GM23338 (cell line): ENCODE measurements at regions not wholly inside any gene's neighbourhood (a gene's known extent, or its start where the extent isn't known, plus 50 kb on each side); places are given as distances from the start of the nearest gene placed in this dataset.

Experiments used
- ATAC-seq: fragments of 200-7000 bp; cut with Tn5 transposase; 3 replicates; pipeline ENCODE4 v1.9.1; 2020
- DNase-seq: peaks from one replicate; pipeline ENCODE4 v3.0.0-alpha.2; 2015; ENCODE audit warnings: low spot score
- H2AFZ ChIP-seq: fragments of 200-600 bp; sonication (generic); 2 replicates; pipeline ENCODE4 v1.8.0; 2016; ENCODE audit warnings: antibody characterized with exemption, mild to moderate bottlenecking, moderate library complexity
- H3F3A ChIP-seq: fragments of 200-600 bp; sonication (generic); replicated peaks from 2 replicates; pipeline ENCODE4 v1.8.0; 2017; ENCODE audit warnings: antibody characterized with exemption, mixed run types, low read depth
- H3K27ac ChIP-seq: fragments of 200-600 bp; sonication (generic); 2 replicates; pipeline ENCODE4 v1.6.1; 2016; ENCODE audit warnings: low read depth
- H3K27me3 ChIP-seq: fragments of 200-600 bp; sonication (generic); 2 replicates; pipeline ENCODE4 v1.8.0; 2016; ENCODE audit warnings: mild to moderate bottlenecking, mixed run types, moderate library complexity; ENCODE audit not compliant: insufficient read depth
- H3K36me3 ChIP-seq: fragments of 200-600 bp; sonication (generic); 2 replicates; pipeline ENCODE4 v1.8.0; 2016; ENCODE audit warnings: mild to moderate bottlenecking; ENCODE audit not compliant: insufficient read depth
- H3K4me1 ChIP-seq: fragments of 200-600 bp; sonication (generic); 2 replicates; pipeline ENCODE4 v1.8.0; 2016; ENCODE audit warnings: mild to moderate bottlenecking, moderate library complexity; ENCODE audit not compliant: insufficient read depth
- H3K4me2 ChIP-seq: fragments of 200-600 bp; sonication (generic); 2 replicates; pipeline ENCODE4 v1.7.1; 2017; ENCODE audit warnings: mixed run types
- H3K4me3 ChIP-seq: fragments of 200-600 bp; sonication (generic); 2 replicates; pipeline ENCODE4 v1.6.1; 2016; ENCODE audit warnings: mixed run types
- H3K79me2 ChIP-seq: fragments of 200-600 bp; sonication (generic); replicated peaks from 2 replicates; pipeline ENCODE4 v1.8.0; 2017; ENCODE audit warnings: mild to moderate bottlenecking; ENCODE audit not compliant: insufficient read depth
- H3K9me2 ChIP-seq: fragments of 200-600 bp; sonication (generic); 2 replicates; pipeline ENCODE4 v1.8.0; 2017; ENCODE audit not compliant: insufficient read depth
- H4K20me1 ChIP-seq: fragments of 200-600 bp; sonication (generic); replicated peaks from 2 replicates; pipeline ENCODE4 v1.8.0; 2017; ENCODE audit warnings: mild to moderate bottlenecking; ENCODE audit not compliant: insufficient read depth
- H3K27ac Mint-ChIP-seq: 2 replicates; pipeline ENCODE4 v1.8.0; 2020; ENCODE audit warnings: inconsistent platforms, mild to moderate bottlenecking, moderate library complexity, mixed read lengths
- H3K27me3 Mint-ChIP-seq: 3 replicates; pipeline ENCODE4 v1.8.0; 2022; ENCODE audit warnings: low read depth, mild to moderate bottlenecking, moderate library complexity, mixed read lengths, inconsistent platforms; ENCODE audit not compliant: insufficient read depth, poor library complexity
- H3K36me3 Mint-ChIP-seq: 3 replicates; pipeline ENCODE4 v1.8.0; 2021; ENCODE audit warnings: low read depth, mild to moderate bottlenecking, inconsistent platforms, moderate library complexity, mixed read lengths
- H3K4me1 Mint-ChIP-seq: 3 replicates; pipeline ENCODE4 v1.8.0; 2020; ENCODE audit warnings: mild to moderate bottlenecking, inconsistent platforms, mixed read lengths
- H3K4me3 Mint-ChIP-seq: 3 replicates; pipeline ENCODE4 v1.8.0; 2021; ENCODE audit warnings: moderate library complexity, mild to moderate bottlenecking, inconsistent platforms, mixed read lengths
- H3K9me3 Mint-ChIP-seq: 3 replicates; pipeline ENCODE4 v1.8.0; 2020; ENCODE audit warnings: moderate library complexity, mild to moderate bottlenecking, inconsistent platforms, mixed read lengths
- STAT1 ChIP-seq: IDR thresholded peaks from one replicate; pipeline ENCODE4 v1.6.1; 2016; ENCODE audit warnings: antibody characterized with exemption; ENCODE audit not compliant: unreplicated experiment
- ZNF462 ChIP-seq: fragments of 250-450 bp; sonication (Bioruptor Pico); IDR thresholded peaks from 2 replicates; pipeline ENCODE4 v1.5.0; 2020; ENCODE audit warnings: mild to moderate bottlenecking, moderate library complexity
- TF ChIP-seq, protein P1 (sequence below): IDR thresholded peaks from 2 replicates; pipeline ENCODE4 v1.6.1; 2016; ENCODE audit warnings: antibody characterized with exemption
- TF ChIP-seq, protein P2 (sequence below): IDR thresholded peaks from one replicate; pipeline ENCODE4 v1.6.1; 2018; ENCODE audit warnings: antibody characterized with exemption; ENCODE audit not compliant: unreplicated experiment
- TF ChIP-seq, protein P3 (sequence below), 2 experiments: fragments of 200-600 bp in 1 of 2; sonication (generic) in 1 of 2; conservative IDR thresholded peaks; 2 replicates each; pipeline versions ENCODE4 v1.5.1 to v1.6.1; 2016 to 2017; ENCODE audit warnings: antibody characterized with exemption in 2 of 2, low read depth in 2 of 2, mild to moderate bottlenecking in 2 of 2, moderate library complexity in 1 of 2

DNA sequence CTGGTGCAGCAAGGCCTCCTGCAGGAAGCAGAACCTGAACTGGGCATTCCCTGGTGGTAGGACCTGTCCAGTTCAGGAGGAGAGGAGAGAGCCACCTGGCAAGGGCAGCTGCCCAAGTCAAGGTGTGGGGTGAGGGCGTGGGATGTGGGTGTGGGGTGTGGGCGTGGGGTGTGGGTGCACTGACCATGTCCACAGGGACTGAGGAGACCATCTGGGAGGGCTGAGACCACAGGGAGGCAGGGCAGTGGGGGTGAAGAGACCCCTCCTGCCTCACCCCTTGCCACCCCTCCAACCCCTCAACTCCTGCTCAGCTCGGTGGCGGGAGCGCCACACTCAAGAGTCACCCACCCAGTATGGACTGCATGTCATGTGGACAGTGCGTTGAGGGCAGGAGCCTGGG, 117.9 kb downstream of the CPZ start:
- H3K9me2 ChIP-seq: no peaks in the 10 kb centered on the region
- no peak overlapping the region for H2AFZ ChIP-seq
- TF ChIP-seq ZNF462 (CRISPR knock-in tag) (no peak), STAT1 (no peak)
- TF ChIP-seq, protein P1, sequence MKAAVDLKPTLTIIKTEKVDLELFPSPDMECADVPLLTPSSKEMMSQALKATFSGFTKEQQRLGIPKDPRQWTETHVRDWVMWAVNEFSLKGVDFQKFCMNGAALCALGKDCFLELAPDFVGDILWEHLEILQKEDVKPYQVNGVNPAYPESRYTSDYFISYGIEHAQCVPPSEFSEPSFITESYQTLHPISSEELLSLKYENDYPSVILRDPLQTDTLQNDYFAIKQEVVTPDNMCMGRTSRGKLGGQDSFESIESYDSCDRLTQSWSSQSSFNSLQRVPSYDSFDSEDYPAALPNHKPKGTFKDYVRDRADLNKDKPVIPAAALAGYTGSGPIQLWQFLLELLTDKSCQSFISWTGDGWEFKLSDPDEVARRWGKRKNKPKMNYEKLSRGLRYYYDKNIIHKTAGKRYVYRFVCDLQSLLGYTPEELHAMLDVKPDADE: no peak
- TF ChIP-seq, protein P2, sequence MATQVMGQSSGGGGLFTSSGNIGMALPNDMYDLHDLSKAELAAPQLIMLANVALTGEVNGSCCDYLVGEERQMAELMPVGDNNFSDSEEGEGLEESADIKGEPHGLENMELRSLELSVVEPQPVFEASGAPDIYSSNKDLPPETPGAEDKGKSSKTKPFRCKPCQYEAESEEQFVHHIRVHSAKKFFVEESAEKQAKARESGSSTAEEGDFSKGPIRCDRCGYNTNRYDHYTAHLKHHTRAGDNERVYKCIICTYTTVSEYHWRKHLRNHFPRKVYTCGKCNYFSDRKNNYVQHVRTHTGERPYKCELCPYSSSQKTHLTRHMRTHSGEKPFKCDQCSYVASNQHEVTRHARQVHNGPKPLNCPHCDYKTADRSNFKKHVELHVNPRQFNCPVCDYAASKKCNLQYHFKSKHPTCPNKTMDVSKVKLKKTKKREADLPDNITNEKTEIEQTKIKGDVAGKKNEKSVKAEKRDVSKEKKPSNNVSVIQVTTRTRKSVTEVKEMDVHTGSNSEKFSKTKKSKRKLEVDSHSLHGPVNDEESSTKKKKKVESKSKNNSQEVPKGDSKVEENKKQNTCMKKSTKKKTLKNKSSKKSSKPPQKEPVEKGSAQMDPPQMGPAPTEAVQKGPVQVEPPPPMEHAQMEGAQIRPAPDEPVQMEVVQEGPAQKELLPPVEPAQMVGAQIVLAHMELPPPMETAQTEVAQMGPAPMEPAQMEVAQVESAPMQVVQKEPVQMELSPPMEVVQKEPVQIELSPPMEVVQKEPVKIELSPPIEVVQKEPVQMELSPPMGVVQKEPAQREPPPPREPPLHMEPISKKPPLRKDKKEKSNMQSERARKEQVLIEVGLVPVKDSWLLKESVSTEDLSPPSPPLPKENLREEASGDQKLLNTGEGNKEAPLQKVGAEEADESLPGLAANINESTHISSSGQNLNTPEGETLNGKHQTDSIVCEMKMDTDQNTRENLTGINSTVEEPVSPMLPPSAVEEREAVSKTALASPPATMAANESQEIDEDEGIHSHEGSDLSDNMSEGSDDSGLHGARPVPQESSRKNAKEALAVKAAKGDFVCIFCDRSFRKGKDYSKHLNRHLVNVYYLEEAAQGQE: no peak
- TF ChIP-seq, protein P3, sequence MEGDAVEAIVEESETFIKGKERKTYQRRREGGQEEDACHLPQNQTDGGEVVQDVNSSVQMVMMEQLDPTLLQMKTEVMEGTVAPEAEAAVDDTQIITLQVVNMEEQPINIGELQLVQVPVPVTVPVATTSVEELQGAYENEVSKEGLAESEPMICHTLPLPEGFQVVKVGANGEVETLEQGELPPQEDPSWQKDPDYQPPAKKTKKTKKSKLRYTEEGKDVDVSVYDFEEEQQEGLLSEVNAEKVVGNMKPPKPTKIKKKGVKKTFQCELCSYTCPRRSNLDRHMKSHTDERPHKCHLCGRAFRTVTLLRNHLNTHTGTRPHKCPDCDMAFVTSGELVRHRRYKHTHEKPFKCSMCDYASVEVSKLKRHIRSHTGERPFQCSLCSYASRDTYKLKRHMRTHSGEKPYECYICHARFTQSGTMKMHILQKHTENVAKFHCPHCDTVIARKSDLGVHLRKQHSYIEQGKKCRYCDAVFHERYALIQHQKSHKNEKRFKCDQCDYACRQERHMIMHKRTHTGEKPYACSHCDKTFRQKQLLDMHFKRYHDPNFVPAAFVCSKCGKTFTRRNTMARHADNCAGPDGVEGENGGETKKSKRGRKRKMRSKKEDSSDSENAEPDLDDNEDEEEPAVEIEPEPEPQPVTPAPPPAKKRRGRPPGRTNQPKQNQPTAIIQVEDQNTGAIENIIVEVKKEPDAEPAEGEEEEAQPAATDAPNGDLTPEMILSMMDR (conservative IDR thresholded peaks at IDR 0.05; ENCODE audit: low read depth in 2 of 2): no peak
- H3K4me2 ChIP-seq: no peak overlapping the region
- peaks cover 4% of the 10 kb centered on the region; the same call in 2 of the 3 replicates for H3K4me1 Mint-ChIP-seq
- no peak overlapping the region for H3K4me3 Mint-ChIP-seq
- no peaks in the 10 kb centered on the region; the same call in 1 of the 2 replicates for H3K36me3 ChIP-seq
- no peaks in the 10 kb centered on the region for H3F3A ChIP-seq
- peaks cover 3% of the 10 kb centered on the region; the same call in 2 of the 3 replicates for H3K36me3 Mint-ChIP-seq
- H3K79me2 ChIP-seq: no peaks in the 10 kb centered on the region
- H3K27ac ChIP-seq: no peak overlapping the region
- H3K9me3 Mint-ChIP-seq: peaks cover 19% of the 10 kb centered on the region
- ATAC-seq (no peak), DNase-seq (no peak)
- H3K27me3 Mint-ChIP-seq: peaks cover 10% of the 10 kb centered on the region
- H3K4me3 ChIP-seq: no peak overlapping the region
- no peaks in the 10 kb centered on the region for H3K27me3 ChIP-seq
- no peak overlapping the region for H3K27ac Mint-ChIP-seq
- H3K4me1 ChIP-seq: no peaks in the 10 kb centered on the region
- no peaks in the 10 kb centered on the region for H4K20me1 ChIP-seq
